GM21723 (cell line): ENCODE measurements at regions not wholly inside any gene's neighbourhood (a gene's known extent, or its start where the extent isn't known, plus 50 kb on each side); places are given as distances from the start of the nearest gene placed in this dataset.
"Not testable (repeated sequence)": the region's sequence is repeated elsewhere in the genome, so short reads cannot be mapped to it uniquely, and the experiment has no call there.

Experiments
- ATAC-seq: cut with Tn5 transposase; IDR thresholded peaks from one replicate; pipeline ENCODE4 v1.9.1; 2021; ENCODE audit warnings: mild to moderate bottlenecking, moderate library complexity; ENCODE audit not compliant: unreplicated experiment

DNA sequence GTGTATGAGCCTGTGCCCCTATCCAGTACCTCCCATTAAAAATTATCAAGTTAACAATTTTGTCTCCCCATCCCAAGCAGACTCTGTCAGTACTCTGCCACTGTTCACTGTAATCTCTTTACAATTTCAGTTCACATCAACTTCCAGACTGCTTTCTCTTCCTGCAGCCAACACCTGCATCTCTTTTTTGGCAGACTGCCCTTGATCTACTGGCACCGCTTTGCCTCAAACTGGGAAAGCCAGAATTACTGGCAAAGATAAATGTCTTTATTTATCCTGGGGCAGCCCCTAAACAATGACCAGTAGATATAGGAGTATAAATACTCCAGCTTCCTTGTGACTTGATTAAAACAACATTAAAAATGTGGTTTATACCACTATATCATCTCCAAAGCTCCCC, 494.1 kb downstream of the ZNF385D start:
- ATAC-seq: no peak

DNA sequence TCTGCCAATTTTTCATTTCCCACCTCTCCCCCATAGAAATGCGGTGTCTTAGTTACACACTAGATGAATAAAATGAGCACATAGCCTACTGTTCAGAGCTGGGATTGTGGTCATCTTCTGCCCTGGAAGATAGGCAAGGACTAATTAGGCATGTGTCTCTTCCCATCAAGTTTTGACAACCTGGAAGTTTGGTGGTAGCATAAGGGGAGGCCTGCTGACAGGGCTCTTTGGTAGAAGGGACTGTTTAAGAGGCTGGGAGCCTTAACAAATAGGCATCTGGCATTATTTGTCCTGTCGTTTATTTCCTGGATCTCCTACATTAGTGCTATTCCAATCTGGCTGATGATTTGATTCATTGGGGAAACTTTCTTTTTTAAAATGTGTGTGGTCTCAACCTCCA, 512.3 kb downstream of the ZNF385D start:
- ATAC-seq: no peak

DNA sequence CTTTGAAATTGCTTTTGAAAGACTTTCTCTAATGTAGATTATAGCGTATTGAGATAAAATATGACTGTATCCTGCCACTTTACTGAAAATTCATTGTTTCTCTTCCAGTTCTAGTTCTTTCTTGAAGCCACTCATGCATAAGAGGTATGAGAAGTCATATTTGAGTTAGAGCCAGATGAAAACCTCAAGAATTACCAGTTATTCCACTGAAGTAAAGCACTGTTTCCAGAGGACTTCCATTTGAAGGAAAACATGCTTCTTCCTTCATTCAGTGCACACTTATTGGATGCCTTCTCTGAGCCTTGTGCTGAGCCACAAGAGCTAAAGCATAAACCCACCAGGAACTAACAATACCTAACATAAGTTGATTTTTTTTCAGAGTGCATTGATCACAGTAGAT, 513.4 kb downstream of the ZNF385D start:
- no peak for ATAC-seq

DNA sequence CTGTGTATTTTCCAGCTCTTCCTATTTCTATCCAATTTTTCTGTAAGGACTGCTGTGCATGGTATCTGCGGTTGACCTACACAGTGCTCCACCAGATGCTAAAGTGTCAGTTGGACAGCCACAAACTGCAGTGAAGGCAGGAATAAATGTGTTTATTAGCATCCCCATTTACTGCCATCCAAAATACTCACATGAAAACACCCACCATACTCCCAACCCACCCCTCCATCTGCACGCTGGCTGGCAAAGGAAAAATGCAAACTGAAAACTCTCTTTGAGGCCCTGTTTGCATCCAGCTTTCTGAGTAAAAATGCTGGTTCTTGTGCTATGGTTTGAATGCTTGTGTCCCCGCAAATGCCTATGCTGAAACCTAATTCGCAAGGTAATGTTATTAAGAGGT, 515.5 kb downstream of the ZNF385D start:
- ATAC-seq: no peak

DNA sequence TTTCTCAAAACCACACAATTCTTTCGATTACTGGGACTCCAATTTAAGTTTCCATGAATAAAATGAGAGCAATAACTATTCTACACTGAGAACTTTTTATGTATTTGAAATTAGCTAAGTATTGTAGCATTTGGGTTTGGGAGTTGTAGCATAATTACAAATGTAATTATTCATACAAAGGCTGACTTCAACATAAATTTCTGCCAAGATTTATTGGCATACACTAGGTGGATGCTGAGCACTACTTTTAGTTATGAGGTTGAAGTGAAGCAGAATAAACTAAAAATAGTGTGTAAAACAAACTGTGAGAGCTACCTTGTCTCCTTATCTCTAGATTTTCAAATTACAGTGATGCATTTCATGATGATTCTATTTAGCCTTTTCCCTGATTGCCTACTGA, 516.1 kb downstream of the ZNF385D start:
- ATAC-seq: no peak

DNA sequence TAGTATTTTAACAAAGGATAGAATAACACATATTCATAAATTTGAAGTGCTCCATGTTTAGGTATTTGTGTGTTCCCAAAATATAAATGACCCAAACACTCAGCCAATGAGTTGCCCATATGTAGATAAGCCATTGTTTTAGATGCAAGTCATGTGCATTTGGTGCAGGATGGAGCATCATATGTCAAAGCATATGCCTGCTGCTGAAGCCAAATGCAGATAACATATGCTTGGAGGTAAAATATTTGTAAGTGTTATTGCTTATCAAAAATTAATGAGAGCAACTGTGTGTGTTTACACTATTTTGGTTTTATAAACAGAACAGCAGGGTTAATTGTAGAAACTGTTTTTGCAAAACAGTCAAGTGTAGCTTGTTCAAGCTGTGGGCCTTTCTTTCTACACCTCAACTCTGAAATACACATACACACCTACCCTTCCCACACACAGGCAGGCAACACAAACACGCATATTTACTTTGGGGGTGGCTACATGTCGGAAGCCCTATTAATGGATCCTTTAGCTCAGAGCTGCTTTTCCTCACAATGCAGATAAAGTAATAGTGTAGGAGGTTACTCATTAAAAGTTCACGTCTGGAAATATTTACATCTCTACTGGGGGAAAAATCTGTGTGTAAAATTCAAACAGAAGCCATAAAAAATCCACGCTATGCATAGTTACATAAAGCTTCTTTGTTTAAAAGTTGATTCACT, 521.4 kb downstream of the ZNF385D start:
- ATAC-seq: no peak

DNA sequence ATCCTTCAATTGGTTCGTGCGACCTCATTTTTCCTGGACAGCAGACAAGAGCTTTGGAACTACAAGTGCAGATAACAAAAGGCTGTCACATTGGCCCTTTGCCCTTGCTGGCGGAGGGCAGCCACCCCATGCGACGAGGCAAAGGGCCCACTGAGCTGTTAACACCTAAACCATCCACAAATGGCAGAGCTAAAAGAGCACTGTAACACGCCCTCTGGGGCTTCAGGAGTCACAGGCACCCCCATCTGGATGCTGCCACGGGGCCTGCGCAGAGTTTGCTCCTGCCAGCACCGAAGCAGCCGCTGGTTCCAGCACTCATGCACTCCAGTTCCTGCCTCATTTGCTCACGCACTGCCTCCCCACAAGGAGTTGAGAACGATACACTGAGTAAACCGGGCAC, 524.9 kb downstream of the ZNF385D start:
- no peak for ATAC-seq

DNA sequence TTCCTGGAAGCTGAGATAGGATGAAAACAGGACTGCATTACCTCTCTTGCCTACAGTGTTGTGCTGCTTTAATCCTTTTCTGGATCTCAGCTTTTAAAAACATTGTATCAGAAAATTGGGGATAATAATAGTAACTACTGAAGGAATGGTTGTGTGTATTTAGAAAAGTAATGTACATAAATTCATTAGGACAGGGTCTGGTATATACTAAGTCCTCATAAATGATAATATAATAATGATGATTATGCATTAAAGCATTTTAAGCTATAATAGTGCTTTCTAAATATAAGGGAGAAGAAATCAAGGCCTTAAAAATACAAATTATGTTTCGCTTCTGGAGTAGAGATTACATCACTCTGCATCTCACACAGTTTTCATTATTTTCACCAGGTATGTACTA, 530.1 kb downstream of the ZNF385D start:
- no peak for ATAC-seq

DNA sequence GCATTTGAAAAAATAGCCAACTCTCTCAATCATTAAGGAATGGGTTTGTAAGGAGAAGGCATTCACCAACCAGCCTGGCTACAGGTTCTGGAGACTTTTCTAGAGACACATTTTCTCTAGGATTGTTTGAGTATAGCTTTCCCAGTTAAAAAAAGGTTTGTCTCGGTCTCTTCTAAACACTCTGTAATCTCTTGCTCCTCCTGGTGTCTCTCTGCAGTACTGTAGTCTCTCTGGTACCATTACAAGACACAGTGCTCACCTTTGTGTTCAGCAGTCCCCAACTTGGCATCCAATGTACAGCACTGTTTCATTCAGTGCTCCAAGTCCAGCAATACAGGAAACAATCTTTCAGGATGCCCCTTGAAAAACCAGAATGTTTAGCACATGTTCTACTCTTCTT, 534.4 kb downstream of the ZNF385D start:
- ATAC-seq: no peak

DNA sequence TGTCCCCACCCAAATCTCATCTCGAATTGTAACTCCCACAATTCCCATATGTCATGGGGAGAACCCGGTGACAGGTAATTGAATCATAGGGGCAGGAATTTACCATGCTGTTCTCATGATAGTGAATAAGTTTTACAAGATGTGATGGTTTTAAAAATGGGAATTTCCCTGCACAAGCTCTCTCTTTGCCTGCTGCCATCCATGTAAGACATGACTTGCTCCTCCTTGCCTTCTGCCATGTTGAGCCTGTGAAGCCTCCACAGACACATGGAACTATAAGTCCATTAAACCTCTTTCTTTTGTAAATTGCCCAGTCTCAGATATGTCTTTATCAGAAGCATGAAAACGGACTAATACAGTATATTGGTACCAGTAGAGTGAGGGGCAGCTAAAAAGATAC, 546.9 kb downstream of the ZNF385D start:
- not testable (repeated sequence) for ATAC-seq

DNA sequence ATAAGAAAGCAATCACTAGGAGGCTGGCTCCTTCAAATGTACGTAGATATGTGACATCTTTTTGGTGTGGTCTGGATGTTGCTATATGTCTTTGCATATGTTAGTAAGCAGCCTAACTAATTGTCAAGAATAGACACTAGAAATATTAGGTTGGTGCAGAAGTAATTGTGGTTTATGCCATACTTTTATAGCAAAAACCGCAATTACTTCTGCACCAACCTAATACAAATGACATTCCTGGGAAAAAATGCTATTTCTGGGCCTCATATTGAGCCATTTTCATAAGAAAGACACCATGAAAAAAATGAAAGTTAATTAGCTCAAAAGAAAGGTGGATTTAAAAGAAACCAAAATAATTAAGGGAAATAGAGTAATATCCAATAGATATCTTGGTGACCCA, 555.8 kb downstream of the ZNF385D start:
- no peak for ATAC-seq

DNA sequence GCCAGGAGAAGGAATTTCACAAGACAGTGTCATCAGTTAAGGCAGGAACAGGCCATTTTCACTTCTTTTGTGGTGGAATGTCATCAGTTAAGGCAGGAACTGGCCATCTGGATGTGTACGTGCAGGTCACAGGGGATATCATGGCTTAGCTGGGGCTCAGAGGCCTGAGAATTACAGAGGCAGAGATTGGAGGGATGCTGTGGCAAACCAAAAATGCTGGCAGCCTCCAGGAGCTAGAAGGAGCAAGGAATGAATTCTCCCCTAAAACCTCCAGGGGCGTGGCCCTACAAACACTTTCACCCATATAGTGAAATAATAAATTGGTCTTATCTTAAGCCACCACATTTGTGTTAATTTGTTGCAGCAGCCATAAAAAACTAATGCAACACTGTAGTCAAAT, 557.0 kb downstream of the ZNF385D start:
- ATAC-seq: not testable (repeated sequence)

DNA sequence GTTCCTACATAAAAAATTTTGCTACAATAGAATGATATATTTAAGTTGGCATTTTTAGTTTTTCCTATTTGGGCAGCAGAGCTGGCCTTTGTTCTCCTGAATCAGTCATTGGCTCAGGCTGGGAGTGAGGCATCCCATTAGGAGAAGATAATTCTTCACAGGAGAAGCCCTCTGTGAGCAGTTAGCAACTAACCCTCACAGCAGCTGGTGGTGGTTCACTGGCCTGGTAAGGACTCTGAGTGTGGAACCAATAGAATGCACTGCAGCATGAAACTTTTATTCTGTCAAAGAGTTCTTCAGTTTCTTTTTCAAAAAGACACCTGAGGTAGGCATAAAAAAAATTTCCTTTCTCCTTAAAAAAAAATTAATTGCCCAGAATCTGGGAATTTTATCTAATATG, 562.6 kb downstream of the ZNF385D start:
- no peak for ATAC-seq

DNA sequence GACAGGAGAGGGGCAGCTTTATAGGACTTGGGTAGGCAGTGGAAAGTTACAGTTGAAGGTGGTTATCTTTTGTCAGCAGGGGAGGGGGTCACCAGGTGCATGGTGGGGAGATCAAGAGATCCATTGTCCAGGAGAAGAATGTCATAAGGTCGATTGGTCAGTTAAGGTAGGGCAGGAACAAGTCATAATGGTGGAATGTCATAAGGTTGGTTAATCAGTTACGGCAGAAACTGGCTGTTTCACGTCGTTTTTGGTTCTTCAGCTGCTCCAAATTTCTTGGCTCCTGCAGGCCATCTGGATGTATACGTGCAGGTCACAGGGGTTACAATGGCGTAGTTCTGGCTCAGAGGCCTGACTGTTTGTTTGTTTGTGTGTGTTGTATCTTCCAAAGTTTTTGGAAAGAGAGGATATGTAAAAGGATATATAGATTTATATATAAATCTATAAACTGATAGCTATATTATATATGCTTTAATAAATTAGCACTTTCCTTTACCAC, 565.1 kb downstream of the ZNF385D start:
- ATAC-seq: no peak

DNA sequence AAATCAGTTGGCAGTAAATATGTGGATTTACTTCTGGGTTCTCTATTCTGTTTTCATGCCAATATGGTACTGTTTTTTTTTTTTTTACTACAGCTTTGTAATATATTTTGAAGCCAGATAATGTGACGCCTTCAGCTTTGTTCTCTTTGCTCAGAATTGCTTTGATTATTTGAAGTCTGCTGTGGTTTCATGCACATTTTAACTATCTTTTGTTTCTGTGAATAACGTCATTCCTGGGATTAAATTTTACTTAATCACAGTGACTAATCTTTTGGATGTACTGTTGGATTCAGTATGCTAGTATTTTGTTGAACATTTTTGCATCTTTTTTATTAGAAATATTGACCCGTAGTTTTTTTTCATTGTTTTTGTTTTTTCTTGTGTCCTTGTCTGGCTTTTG, 576.5 kb downstream of the ZNF385D start:
- ATAC-seq: no peak

DNA sequence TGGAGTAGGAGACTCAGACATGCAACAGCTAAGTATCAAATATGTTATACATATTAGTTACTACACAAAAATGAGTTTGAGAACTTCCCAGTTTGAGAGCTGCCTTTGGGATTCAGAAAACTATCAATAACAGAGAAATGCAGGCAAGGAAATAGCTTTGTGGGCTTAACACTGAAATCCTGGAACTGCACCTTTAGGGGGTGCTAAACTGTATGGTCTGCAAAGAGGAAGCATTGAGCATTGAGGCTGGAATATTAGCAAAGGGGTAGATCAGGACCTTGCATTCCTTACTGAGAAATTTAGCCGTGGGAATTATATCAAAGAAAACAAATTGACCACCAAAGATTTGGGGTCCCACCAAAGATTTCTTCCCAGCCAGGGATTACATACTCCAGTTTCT, 580.0 kb downstream of the ZNF385D start:
- no peak for ATAC-seq

DNA sequence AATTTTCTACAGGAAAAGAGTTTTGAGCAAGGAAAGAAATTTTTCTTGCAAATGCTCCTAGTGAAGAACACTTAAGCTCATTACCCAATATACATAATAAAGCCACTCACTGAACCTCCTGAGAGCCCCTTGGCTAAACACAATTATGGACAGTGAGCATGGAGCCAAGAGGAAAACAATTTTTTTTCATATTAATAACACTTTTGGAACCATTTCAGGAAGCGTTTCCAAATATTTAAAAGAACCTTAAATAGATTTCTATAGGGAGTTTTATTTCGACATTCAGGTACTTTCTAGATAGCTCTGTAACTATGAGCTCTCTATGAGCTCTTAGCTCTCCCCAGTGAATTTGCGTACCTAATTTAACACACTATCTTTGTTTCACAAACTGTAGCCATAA, 581.1 kb downstream of the ZNF385D start:
- no peak for ATAC-seq

DNA sequence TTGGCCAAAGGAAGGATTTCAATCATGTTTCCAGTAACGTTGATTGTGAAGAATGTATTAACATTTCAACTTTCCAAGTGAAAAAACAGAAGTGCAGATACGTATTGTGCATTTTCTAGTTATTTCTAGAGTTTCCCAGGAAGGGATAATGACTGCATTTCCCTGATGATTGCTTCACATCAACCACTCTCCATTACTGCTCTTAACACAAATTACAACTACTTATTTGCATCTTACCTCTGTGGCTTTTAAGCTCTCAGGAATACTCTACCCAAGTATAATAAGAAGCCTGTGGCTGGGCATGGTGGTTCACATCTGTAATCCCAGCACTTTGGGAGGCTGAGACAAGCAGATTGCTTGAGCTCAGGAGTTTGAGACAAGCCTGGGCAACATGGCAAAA, 582.5 kb downstream of the ZNF385D start:
- ATAC-seq: no peak

DNA sequence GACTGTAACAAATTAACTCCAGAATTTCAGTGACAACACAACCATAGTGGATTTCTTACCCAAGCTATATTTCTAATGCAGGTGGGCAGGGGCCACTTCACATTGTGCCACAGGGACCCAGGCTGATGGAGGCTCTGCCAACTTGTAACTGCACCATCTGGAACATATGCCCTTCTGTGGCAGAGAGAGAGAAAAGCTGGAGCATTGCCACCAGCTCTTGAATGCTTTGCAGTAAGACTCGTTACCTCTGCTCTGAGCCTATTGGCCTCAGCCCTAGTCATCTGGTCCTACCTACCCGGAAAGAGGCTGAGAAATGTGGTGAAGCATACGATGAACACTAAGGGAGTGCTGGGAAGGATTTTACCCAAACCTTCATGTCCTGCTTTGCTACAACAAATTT, 587.1 kb downstream of the ZNF385D start:
- ATAC-seq: no peak

DNA sequence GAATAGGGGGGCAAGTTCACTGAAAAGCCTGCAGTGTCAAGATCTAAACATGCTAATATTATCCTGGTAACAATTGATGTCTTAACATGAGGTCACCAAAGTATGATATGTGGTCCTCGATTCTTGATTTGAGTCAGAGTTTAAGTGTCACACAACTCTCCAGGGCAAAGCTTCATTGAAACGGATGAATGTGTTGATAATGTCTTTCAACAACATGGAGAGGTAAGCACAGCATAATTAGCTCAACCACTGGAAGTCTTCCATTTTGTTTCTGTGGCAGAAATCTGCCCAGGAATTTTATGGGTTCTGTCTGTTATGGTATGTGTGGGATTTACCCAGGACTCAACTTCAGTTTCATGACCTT, 591.5 kb downstream of the ZNF385D start:
- ATAC-seq: no peak

DNA sequence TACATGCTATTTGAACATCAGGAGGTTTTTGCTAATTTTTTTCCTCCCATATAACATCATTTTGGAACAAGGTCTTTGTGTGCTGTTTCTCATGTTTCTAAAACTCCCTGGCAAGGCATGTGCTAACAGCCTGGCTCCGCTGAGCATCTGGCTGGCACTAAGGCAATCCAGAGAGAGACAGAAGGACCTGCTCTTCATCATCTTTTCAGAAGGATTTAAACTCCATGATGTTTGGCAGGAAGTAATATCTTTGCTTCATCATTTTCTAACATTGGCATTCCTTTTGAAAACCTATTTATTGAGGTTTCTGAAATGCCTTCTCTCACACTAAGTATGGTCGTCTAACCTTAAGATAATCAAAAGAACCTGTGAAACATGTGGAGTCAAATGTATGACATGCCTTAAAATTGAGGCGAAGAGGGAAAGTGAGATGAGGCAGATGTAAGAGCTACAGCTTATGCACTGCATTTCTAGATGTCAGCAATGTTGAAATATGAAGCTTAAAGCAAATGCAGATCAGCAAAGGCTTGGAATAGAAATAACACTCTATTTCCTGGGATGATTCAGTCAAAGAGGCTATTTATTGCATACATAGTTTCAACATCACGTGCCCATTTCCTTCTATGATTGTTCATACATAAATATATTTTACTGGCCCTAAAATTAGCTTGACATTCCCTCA, 592.0 kb downstream of the ZNF385D start:
- no peak for ATAC-seq

DNA sequence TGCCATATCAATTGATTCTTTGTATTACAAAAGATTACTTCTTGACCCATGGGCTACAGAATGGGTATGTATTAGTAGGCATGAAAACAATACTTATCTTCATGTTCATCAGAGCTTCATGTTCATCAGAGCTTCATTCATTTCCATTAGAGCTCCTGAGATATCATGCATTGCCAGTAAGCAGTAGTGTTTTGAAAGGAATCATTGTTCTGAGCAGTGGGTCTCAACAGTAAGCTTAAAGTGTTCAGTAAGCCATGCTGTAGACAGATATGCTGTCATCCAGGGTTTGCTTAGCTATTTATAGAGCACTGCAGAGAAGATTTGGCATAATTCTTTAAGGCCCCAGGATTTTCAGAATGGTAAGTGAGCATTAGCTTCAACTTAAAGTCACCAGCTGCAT, 596.1 kb downstream of the ZNF385D start:
- no peak for ATAC-seq

DNA sequence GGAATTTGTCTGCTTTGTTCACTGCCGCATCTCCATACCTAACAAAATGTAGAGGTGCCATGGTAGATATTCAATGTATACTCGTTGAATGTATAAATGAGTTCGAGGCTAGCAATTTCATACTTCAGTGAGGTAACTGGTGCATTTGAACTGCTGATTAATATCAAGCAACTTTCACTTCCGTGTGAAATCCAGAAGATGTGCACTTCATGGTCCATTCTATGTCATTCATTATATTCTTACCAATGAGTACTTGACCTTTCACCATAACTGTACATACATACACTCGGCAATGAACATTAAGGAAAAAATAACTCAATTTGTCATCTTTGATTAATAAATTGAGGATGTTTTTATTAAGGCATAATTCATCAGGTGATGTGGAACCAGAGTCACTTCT, 598.5 kb downstream of the ZNF385D start:
- no peak for ATAC-seq
